ENCODE measurements at regions not wholly inside any gene's neighbourhood (a gene's known extent, or its start where the extent isn't known, plus 50 kb on each side); places are given as distances from the start of the nearest gene placed in this dataset.

- no peak for FAIRE-seq
- no peak overlapping the region for H3K4ac ChIP-seq (replicated peaks; ENCODE audit: insufficient read length, low read depth, low read length)
- POLR2A ChIA-PET (ENCODE audit: partially characterized antibody), result no interaction called here
Observed at GRCh38 chr21:43325036-43325435, 101.9 kb downstream of the SIK1 start.

More at GRCh38 chr21:43325036-43325435, 101.9 kb downstream of the SIK1 start:
- Histone ChIP-seq H2AFZ (ENCODE audit: low read length) (no peak overlapping the region), H3K18ac (ENCODE audit: extremely low read depth, low read length) (no peak overlapping the region), H4K8ac (ENCODE audit: extremely low read depth, insufficient read depth, low read length) (no peak overlapping the region), H3K4me1 (replicated peaks in 1 of 4; ENCODE audit: control insufficient read depth in 3 of 4, insufficient read depth in 4 of 4, low read length in 3 of 4) (no peaks in the 10 kb centered on the region), H3K79me2 (ENCODE audit: control insufficient read depth in 1 of 2, insufficient read depth in 2 of 2, low read length in 2 of 2) (no peaks in the 10 kb centered on the region), H3K9me3 (ENCODE audit: insufficient read depth in 2 of 2, low read depth in 1 of 2, low read length in 1 of 2) (no peaks in the 10 kb centered on the region; a peak in 1 of 4 replicates), H3K23ac (ENCODE audit: insufficient read length) (no peak overlapping the region), H2BK12ac (ENCODE audit: low read depth, low read length) (no peak overlapping the region), H3K14ac (ENCODE audit: insufficient read length) (no peak overlapping the region), H2BK120ac (replicated peaks; ENCODE audit: low read depth, low read length) (no peak overlapping the region), H3K36me3 (ENCODE audit: control insufficient read depth in 2 of 4, insufficient read depth in 4 of 4, low read length in 3 of 4) (no peaks in the 10 kb centered on the region), H4K91ac (replicated peaks; ENCODE audit: insufficient read length, low read length) (no peak overlapping the region), H3K27ac (ENCODE audit: low read depth, low read length) (no peak overlapping the region), H3K79me1 (ENCODE audit: low read depth, low read length) (no peaks in the 10 kb centered on the region), H4K20me1 (replicated peaks in 1 of 2; ENCODE audit: control insufficient read depth in 1 of 2, insufficient read depth in 2 of 2, low read length in 2 of 2) (no peaks in the 10 kb centered on the region), H3K23me2 (ENCODE audit: low read depth, low read length) (no peaks in the 10 kb centered on the region), H3K4me3 (ENCODE audit: extremely low read depth in 1 of 4, insufficient read depth in 2 of 4, low read depth in 3 of 4, low read length in 4 of 4) (no peak overlapping the region), H2BK15ac (ENCODE audit: low read length) (no peak overlapping the region), H2AK5ac (ENCODE audit: low read depth, low read length) (no peak overlapping the region), H3K4me2 (ENCODE audit: insufficient read depth in 1 of 2, low read depth in 2 of 2, low read length in 2 of 2) (no peak overlapping the region), H2BK5ac (ENCODE audit: low read depth, low read length) (no peak overlapping the region), H4K5ac (ENCODE audit: insufficient read length, low read depth, low read length) (no peak overlapping the region), H3K9ac (replicated peaks in 1 of 4; ENCODE audit: extremely low read depth in 1 of 4, low read depth in 3 of 4, low read length in 3 of 4) (no peak overlapping the region), H3K27me3 (replicated peaks in 1 of 4; ENCODE audit: control insufficient read depth in 3 of 4, extremely low read depth in 1 of 4, insufficient read depth in 3 of 4, low read length in 3 of 4) (no peaks in the 10 kb centered on the region), H3K56ac (replicated peaks; ENCODE audit: insufficient read length, low read depth, low read length) (no peak overlapping the region), H2BK20ac (ENCODE audit: low read length) (no peak overlapping the region)
- DNase-seq (ENCODE audit: low read depth in 1 of 2, low spot score in 2 of 2), result no peak
- WGBS, 2 experiments (ENCODE audit: extremely low coverage in 1 of 2, insufficient coverage in 1 of 2, insufficient read length in 1 of 2, insufficient replicate concordance in 2 of 2, low coverage in 1 of 2, low lambda C conversion rate in 2 of 2, missing lambda C conversion rate in 1 of 2), result 92% methylated on average over 5 of the region's 5 CpGs; no CpG with 5 or more reads in 1 of the 2 experiments
- CTCF ChIA-PET (ENCODE audit: partially characterized antibody), result interaction anchor here (1.0 to 4.2 kb wide), 2 partner anchors 9 to 16 kb away, joined by 4 to 18 read pairs; no protein-coding TSS in a partner anchor
- TF ChIP-seq GTF2F1 (IDR thresholded peaks at IDR 0.05; ENCODE audit: borderline replicate concordance, low read depth, low read length), result no peak
- TF ChIP-seq CHD2 (IDR thresholded peaks at IDR 0.05; ENCODE audit: low read length), result no peak
- TF ChIP-seq NANOG (IDR thresholded peaks at IDR 0.05; ENCODE audit: insufficient read depth, low read depth, low read length, poor library complexity, severe bottlenecking), result no peak
- TF ChIP-seq CHD1 (IDR thresholded peaks at IDR 0.05; ENCODE audit: low read depth, low read length), result no peak

All from H1 (cell line).